Testis (tissue), 2 donors: ENCODE measurements at regions not wholly inside any gene's neighbourhood (a gene's known extent, or its start where the extent isn't known, plus 50 kb on each side); places are given as distances from the start of the nearest gene placed in this dataset.

Source experiments
- DNase-seq: peaks from one replicate; pipeline ENCODE4 v3.0.0-alpha.2; 2019
- H3K27ac ChIP-seq, 2 donors: fragments of 200-600 bp; sonication (generic); one replicate each; pipeline ENCODE4 v1.5.1; 2019
- H3K27me3 ChIP-seq: fragments of 200-600 bp; sonication (generic); one replicate; pipeline ENCODE4 v1.5.1; 2019
- H3K36me3 ChIP-seq: fragments of 200-600 bp; sonication (generic); one replicate; pipeline ENCODE4 v1.5.1; 2017; ENCODE audit warnings: low read depth; ENCODE audit errors: missing control alignments
- H3K4me1 ChIP-seq: fragments of 200-600 bp; sonication (generic); one replicate; pipeline ENCODE4 v1.5.1; 2019
- H3K4me3 ChIP-seq, 2 donors: fragments of 200-600 bp; sonication (generic); one replicate each; pipeline ENCODE4 v1.5.1; 2017 to 2019
- H3K9me3 ChIP-seq: fragments of 200-600 bp; sonication (generic); one replicate; pipeline ENCODE4 v1.5.1; 2017
- CTCF ChIP-seq, 3 experiments: fragments of 450-650 bp in 2 of 3; fragments of 200-600 bp in 1 of 3; sonication (generic) in 1 of 3; IDR thresholded peaks; one replicate each; pipeline ENCODE4 v1.5.1; 2016 to 2019; ENCODE audit warnings: antibody characterized with exemption in 3 of 3, mild to moderate bottlenecking in 2 of 3, moderate library complexity in 1 of 3
- POLR2A ChIP-seq: fragments of 450-650 bp; IDR thresholded peaks from one replicate; pipeline ENCODE4 v1.6.1; 2017; ENCODE audit warnings: antibody characterized with exemption, mild to moderate bottlenecking, moderate library complexity
- WGBS, 2 donors: methylation state at CpG; one replicate each; pipeline ENCODE4 v1.1.5; 2018; 5-methylcytosine and 5-hydroxymethylcytosine counted together
- intact Hi-C: fragments of 100-400 bp; cut with DNase I; formaldehyde crosslinking; loops from one replicate; pipeline ENCODE4 v1.15.1; 2023; ENCODE audit warnings: low total_unique reads

- H3K4me3 ChIP-seq = no peak overlapping the region
- no peak for DNase-seq
- 86 to 91% methylated on average over 6 of the region's 6 CpGs for WGBS, 2 donors
- no peak overlapping the region for H3K27ac ChIP-seq
- H3K27me3 ChIP-seq = no peaks in the 10 kb centered on the region
- no peaks in the 10 kb centered on the region for H3K9me3 ChIP-seq
- TF ChIP-seq CTCF (IDR thresholded peaks at IDR 0.05) (no peak), POLR2A (no peak)
- intact Hi-C loops = no loop called here
- H3K36me3 ChIP-seq = no peaks in the 10 kb centered on the region
- H3K4me1 ChIP-seq = no peaks in the 10 kb centered on the region
Measured at GRCh38 chr6:2396042-2396657, 150.7 kb upstream of the GMDS start.

- 82 to 87% methylated on average over 11 of the region's 11 CpGs for WGBS, 2 donors
- no peak for DNase-seq
- Histone ChIP-seq H3K27me3 (no peaks in the 10 kb centered on the region), H3K36me3 (no peaks in the 10 kb centered on the region), H3K27ac (no peak overlapping the region), H3K4me1 (no peaks in the 10 kb centered on the region), H3K9me3 (no peaks in the 10 kb centered on the region), H3K4me3 (no peak overlapping the region)
- TF ChIP-seq POLR2A (no peak), CTCF (IDR thresholded peaks at IDR 0.05) (no peak)
- intact Hi-C loops = no loop called here
Measured at GRCh38 chr6:2388554-2389324, 143.3 kb upstream of the GMDS start.

DNA sequence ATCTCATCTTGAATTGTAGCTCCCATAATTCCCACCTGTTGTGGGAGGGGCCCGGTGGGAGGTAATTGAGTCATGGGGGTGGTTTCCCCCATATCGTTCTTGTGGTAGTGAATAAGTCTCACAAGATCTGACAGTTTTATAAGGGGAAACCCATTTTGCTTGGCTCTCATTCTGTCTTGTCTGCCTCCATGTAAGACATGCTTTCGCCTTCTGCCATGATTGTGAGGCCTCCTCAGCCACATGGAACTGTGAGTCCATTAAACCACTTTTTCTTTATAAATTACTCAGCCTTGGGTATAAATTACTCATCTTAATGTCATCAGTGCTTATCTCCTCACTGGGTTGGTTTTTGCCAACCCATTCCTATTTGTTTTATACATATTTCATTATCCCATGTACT, 142.0 kb upstream of the GMDS start:
- no peak for TF ChIP-seq CTCF (IDR thresholded peaks at IDR 0.05)
- TF ChIP-seq POLR2A = no peak
- H3K27ac ChIP-seq = no peak overlapping the region
- intact Hi-C loops = no loop called here
- no peak for DNase-seq
- H3K9me3 ChIP-seq = no peaks in the 10 kb centered on the region
- H3K27me3 ChIP-seq = no peaks in the 10 kb centered on the region
- 88 to 94% methylated on average over 3 of the region's 3 CpGs for WGBS, 2 donors
- no peak overlapping the region for H3K4me3 ChIP-seq
- no peaks in the 10 kb centered on the region for H3K36me3 ChIP-seq
- no peaks in the 10 kb centered on the region for H3K4me1 ChIP-seq

DNA sequence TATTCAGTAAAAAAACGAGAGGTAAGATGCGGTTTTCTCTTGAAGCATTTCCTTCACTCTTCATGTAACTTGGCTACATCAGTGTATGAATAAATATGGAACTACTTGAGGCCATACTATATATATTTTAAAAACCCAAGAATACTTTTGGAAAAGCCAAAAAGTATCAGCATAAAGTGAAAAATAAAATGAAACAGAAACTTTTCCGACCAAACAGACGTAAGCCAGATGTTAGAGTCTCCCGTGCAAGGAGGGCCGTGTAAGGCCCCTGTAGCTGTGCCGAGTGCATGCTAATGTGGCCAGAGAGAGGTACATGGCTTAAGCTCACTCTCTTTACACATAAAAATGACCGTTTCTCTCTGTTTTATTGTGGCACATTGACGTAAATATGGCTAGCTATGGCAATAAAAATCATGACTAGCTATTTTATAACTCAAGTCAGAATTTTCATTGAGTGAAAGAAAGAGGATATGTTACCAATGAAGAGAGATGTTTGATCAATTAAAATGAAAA, 140.1 kb upstream of the GMDS start:
- TF ChIP-seq POLR2A = no peak
- TF ChIP-seq CTCF (IDR thresholded peaks at IDR 0.05) = no peak

More for the DNA sequence above, 140.1 kb upstream of the GMDS start:
- Histone ChIP-seq H3K36me3 (no peaks in the 10 kb centered on the region), H3K4me1 (no peaks in the 10 kb centered on the region), H3K27ac (no peak overlapping the region), H3K27me3 (no peaks in the 10 kb centered on the region), H3K9me3 (no peaks in the 10 kb centered on the region), H3K4me3 (no peak overlapping the region)
- WGBS, 2 donors = 90% methylated on average over 9 of the region's 9 CpGs
- DNase-seq = no peak
- intact Hi-C loops = no loop called here
